ENCODE measurements at regions not wholly inside any gene's neighbourhood (a gene's known extent, or its start where the extent isn't known, plus 50 kb on each side); places are given as distances from the start of the nearest gene placed in this dataset.

DNA sequence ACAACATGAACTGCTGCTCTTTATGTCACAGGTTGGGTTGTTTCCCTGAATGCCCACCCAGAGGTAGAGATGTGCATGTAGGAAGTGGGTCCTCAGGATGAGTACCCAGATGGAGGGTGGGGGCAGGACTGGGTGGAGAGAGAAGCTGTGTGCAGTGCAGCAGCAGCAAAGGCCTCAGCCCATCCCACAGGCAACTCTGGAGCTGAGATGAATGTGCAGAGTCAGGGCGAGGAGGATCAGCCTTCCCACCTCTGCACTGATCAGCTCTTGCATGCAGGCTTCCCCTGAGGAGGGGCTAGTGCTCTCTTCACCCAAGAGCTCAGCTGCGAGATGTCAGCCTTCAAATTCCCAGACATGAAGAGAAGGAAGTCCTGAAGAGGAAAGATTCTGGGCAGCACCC, 326.2 kb upstream of the RAB6C start:
- TF ChIP-seq, protein P1, sequence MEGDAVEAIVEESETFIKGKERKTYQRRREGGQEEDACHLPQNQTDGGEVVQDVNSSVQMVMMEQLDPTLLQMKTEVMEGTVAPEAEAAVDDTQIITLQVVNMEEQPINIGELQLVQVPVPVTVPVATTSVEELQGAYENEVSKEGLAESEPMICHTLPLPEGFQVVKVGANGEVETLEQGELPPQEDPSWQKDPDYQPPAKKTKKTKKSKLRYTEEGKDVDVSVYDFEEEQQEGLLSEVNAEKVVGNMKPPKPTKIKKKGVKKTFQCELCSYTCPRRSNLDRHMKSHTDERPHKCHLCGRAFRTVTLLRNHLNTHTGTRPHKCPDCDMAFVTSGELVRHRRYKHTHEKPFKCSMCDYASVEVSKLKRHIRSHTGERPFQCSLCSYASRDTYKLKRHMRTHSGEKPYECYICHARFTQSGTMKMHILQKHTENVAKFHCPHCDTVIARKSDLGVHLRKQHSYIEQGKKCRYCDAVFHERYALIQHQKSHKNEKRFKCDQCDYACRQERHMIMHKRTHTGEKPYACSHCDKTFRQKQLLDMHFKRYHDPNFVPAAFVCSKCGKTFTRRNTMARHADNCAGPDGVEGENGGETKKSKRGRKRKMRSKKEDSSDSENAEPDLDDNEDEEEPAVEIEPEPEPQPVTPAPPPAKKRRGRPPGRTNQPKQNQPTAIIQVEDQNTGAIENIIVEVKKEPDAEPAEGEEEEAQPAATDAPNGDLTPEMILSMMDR (IDR thresholded peaks at IDR 0.05): no peak
- no peak for TF ChIP-seq POLR2A (IDR thresholded peaks at IDR 0.05)

Measured in Peyer's patch (tissue), 4 donors.